ENCODE measurements at regions not wholly inside any gene's neighbourhood (a gene's known extent, or its start where the extent isn't known, plus 50 kb on each side); places are given as distances from the start of the nearest gene placed in this dataset.

- no TSS peak for BruUV-seq (replicated peaks)
- no peak overlapping the region for H3K4me3 ChIP-seq (ENCODE audit: low read depth, low read length, poor library complexity, severe bottlenecking)
- no peak overlapping the region for H3K27ac ChIP-seq (ENCODE audit: low read depth, low read length, poor library complexity, severe bottlenecking)
- H3K36me3 ChIP-seq (ENCODE audit: insufficient read depth, low read length, poor library complexity, severe bottlenecking) = no peaks in the 10 kb centered on the region
- no peak for TF ChIP-seq EZH2 (IDR thresholded peaks at IDR 0.05; ENCODE audit: borderline replicate concordance, low read depth, low read length, poor library complexity, severe bottlenecking)
- TF ChIP-seq CTCF (conservative IDR thresholded peaks at IDR 0.05; ENCODE audit: low read depth, low read length) = no peak
- no peak for DNase-seq (ENCODE audit: low spot score)
- ChIA-PET CTCF (no interaction called here), POLR2A (ENCODE audit: low non-redundant PET) (no interaction called here)
- H3K9me3 ChIP-seq (ENCODE audit: low read depth, low read length, poor library complexity, severe bottlenecking) = no peaks in the 10 kb centered on the region
- H3K4me1 ChIP-seq (ENCODE audit: insufficient read depth, low read length, poor library complexity, severe bottlenecking) = no peaks in the 10 kb centered on the region
- H3K27me3 ChIP-seq (replicated peaks; ENCODE audit: insufficient read depth, low read depth, low read length, poor library complexity) = no peaks in the 10 kb centered on the region
- intact Hi-C loops (cut with micrococcal nuclease; ENCODE audit: unreplicated experiment) = no loop called here
These were observed 241.4 kb upstream of the MEX3C start for GRCh38 chr18:51438797-51439350.

- TF ChIP-seq CTCF (conservative IDR thresholded peaks at IDR 0.05; ENCODE audit: low read depth, low read length) (no peak), EZH2 (IDR thresholded peaks at IDR 0.05; ENCODE audit: borderline replicate concordance, low read depth, low read length, poor library complexity, severe bottlenecking) (no peak)
- POLR2A ChIA-PET (ENCODE audit: low non-redundant PET) = no interaction called here
- Histone ChIP-seq H3K27me3 (replicated peaks; ENCODE audit: insufficient read depth, low read depth, low read length, poor library complexity) (no peaks in the 10 kb centered on the region), H3K36me3 (ENCODE audit: insufficient read depth, low read length, poor library complexity, severe bottlenecking) (no peaks in the 10 kb centered on the region), H3K9me3 (ENCODE audit: low read depth, low read length, poor library complexity, severe bottlenecking) (no peaks in the 10 kb centered on the region), H3K27ac (ENCODE audit: low read depth, low read length, poor library complexity, severe bottlenecking) (no peak overlapping the region), H3K4me1 (ENCODE audit: insufficient read depth, low read length, poor library complexity, severe bottlenecking) (no peaks in the 10 kb centered on the region), H3K4me3 (ENCODE audit: low read depth, low read length, poor library complexity, severe bottlenecking) (no peak overlapping the region)
- no peak for DNase-seq (ENCODE audit: low spot score)
- CTCF ChIA-PET = no interaction called here
- BruUV-seq (replicated peaks) = no TSS peak
- intact Hi-C loops (cut with micrococcal nuclease; ENCODE audit: unreplicated experiment) = no loop called here
These were observed 244.5 kb upstream of the MEX3C start for GRCh38 chr18:51442012-51442411.

- no peaks in the 10 kb centered on the region for H3K27me3 ChIP-seq (replicated peaks; ENCODE audit: insufficient read depth, low read depth, low read length, poor library complexity)
- intact Hi-C loops (cut with micrococcal nuclease; ENCODE audit: unreplicated experiment) = no loop called here
- POLR2A ChIA-PET (ENCODE audit: low non-redundant PET) = no interaction called here
- H3K4me1 ChIP-seq (ENCODE audit: insufficient read depth, low read length, poor library complexity, severe bottlenecking) = no peaks in the 10 kb centered on the region
- no peak for DNase-seq (ENCODE audit: low spot score)
- TF ChIP-seq CTCF (conservative IDR thresholded peaks at IDR 0.05; ENCODE audit: low read depth, low read length) = no peak
- no peak for TF ChIP-seq EZH2 (IDR thresholded peaks at IDR 0.05; ENCODE audit: borderline replicate concordance, low read depth, low read length, poor library complexity, severe bottlenecking)
- CTCF ChIA-PET = no interaction called here
- H3K4me3 ChIP-seq (ENCODE audit: low read depth, low read length, poor library complexity, severe bottlenecking) = no peak overlapping the region
- H3K36me3 ChIP-seq (ENCODE audit: insufficient read depth, low read length, poor library complexity, severe bottlenecking) = no peaks in the 10 kb centered on the region
- no TSS peak for BruUV-seq (replicated peaks)
- H3K9me3 ChIP-seq (ENCODE audit: low read depth, low read length, poor library complexity, severe bottlenecking) = no peaks in the 10 kb centered on the region
- H3K27ac ChIP-seq (ENCODE audit: low read depth, low read length, poor library complexity, severe bottlenecking) = no peak overlapping the region
These were observed 249.2 kb upstream of the MEX3C start for GRCh38 chr18:51446571-51447210.

Data from A673 (cell line).